ENCODE measurements at regions not wholly inside any gene's neighbourhood (a gene's known extent, or its start where the extent isn't known, plus 50 kb on each side); places are given as distances from the start of the nearest gene placed in this dataset.

DNA sequence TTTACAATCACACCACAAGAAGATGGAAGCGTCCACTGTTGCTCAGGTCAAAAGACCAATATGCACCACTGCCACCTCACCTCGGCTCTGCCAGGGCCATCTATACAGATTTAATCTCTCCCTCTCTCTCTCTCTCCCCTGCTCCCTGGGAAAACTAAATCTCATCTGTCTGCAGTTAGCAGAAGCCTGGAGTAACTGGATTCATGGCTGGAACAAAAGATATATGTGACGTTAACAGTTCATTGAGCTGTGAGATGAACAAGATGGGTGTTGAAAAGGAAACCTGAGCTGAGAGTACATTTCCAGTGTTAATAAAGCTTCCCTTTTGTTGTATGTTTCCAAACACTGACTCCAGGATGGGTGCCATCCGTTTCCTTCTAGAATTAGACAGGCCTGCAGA lies 369.7 kb downstream of the CDK5RAP2 start:
- Histone ChIP-seq H3K79me1 (replicated peaks; ENCODE audit: low read length, poor library complexity, severe bottlenecking) (no peaks in the 10 kb centered on the region), H2AFZ (ENCODE audit: low read depth, low read length) (no peak overlapping the region), H3K4ac (ENCODE audit: low read depth in 1 of 2, low read length in 2 of 2) (no peak overlapping the region)

DNA sequence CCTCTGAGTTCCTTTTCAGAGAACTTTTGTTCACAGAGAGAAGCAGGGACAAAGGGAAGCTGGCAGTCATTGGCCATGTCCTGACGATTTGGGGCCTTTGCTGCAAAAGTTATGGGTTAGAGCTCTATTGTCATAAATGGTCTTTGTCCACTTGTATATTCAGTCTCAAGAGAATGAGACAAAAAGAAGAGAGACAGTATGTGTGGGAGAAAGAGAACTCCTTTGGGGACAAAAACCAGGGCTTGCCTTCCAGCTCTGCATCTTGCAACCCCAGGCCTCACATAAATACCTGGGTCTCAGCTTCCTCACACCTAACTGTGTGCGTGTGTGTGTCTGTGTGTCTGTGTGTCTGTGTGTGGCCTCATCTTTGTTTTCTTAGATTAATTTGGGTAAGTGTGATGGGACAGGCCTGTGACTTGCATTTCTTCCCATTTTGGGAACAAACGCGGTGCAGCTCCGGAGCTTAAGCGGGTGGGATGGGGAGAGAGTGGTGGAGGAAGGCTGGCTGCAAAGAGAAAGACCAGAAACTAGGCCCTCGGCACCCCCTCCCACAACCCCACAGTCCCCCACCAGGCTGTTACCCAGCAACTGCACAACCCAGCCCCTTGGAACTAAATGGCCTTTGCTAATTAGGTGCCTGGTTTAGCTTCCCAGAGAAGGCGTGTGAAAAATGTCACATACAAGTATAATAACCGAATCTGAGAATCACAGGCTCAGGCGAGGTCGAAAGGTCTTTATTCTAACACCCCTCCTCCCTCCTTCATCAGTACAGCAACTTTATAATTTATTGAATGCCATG lies 376.9 kb downstream of the CDK5RAP2 start:
- no peak overlapping the region for H3K4ac ChIP-seq (ENCODE audit: low read depth in 1 of 2, low read length in 2 of 2)
- WGBS = 41% methylated on average over 11 of the region's 11 CpGs
- H2BK15ac ChIP-seq (ENCODE audit: low read depth, poor library complexity, severe bottlenecking) = no peak overlapping the region
- no peak overlapping the region for H2BK5ac ChIP-seq (ENCODE audit: low read depth, low read length, poor library complexity, severe bottlenecking)
- no peak overlapping the region for H3K14ac ChIP-seq (ENCODE audit: low read length in 2 of 2)
- no peaks in the 10 kb centered on the region for H3K27me3 ChIP-seq (ENCODE audit: control insufficient read depth in 1 of 2, insufficient read depth in 1 of 2, low read length in 2 of 2)
- H3K9ac ChIP-seq (ENCODE audit: low read length) = no peak overlapping the region
- H3K4me2 ChIP-seq (ENCODE audit: low read length, poor library complexity, severe bottlenecking) = no peak overlapping the region
- no peak overlapping the region for H3K18ac ChIP-seq (ENCODE audit: low read depth in 1 of 2, low read length in 2 of 2)
- H3K79me1 ChIP-seq (replicated peaks; ENCODE audit: low read length, poor library complexity, severe bottlenecking) = no peaks in the 10 kb centered on the region
- H3K4me1 ChIP-seq (ENCODE audit: control insufficient read depth, insufficient read depth, low read depth, low read length) = no peaks in the 10 kb centered on the region
- H3K23ac ChIP-seq (ENCODE audit: low read length in 2 of 2) = no peak overlapping the region
- no peak overlapping the region for H2AFZ ChIP-seq (ENCODE audit: low read depth, low read length)
- no peak for DNase-seq
- no peaks in the 10 kb centered on the region for H3K9me3 ChIP-seq (ENCODE audit: control insufficient read depth, low read length)
- no peak overlapping the region for H4K8ac ChIP-seq (ENCODE audit: low read length)
- no peak overlapping the region for H2BK12ac ChIP-seq (ENCODE audit: low read length in 2 of 2)
- no peak overlapping the region for H2AK5ac ChIP-seq (ENCODE audit: low read length, severe bottlenecking)
- no peak overlapping the region for H2BK120ac ChIP-seq (ENCODE audit: low read depth, low read length)
- no peak overlapping the region for H3K27ac ChIP-seq (ENCODE audit: low read length, poor library complexity, severe bottlenecking)
- no peaks in the 10 kb centered on the region for H3K36me3 ChIP-seq (ENCODE audit: control insufficient read depth in 1 of 2, insufficient read depth in 2 of 2, low read depth in 1 of 2, low read length in 2 of 2)
- no peak overlapping the region for H4K91ac ChIP-seq (ENCODE audit: low read length)
- H3K4me3 ChIP-seq (ENCODE audit: insufficient read depth in 1 of 2, low read depth in 1 of 2, low read length in 2 of 2) = no peak overlapping the region

More for the DNA sequence above, 369.7 kb downstream of the CDK5RAP2 start:
- H2BK5ac ChIP-seq (ENCODE audit: low read depth, low read length, poor library complexity, severe bottlenecking) = no peak overlapping the region
- no peak overlapping the region for H3K9ac ChIP-seq (ENCODE audit: low read length)
- H2BK15ac ChIP-seq (ENCODE audit: low read depth, poor library complexity, severe bottlenecking) = no peak overlapping the region
- H3K23ac ChIP-seq (ENCODE audit: low read length in 2 of 2) = no peak overlapping the region
- H2BK120ac ChIP-seq (ENCODE audit: low read depth, low read length) = no peak overlapping the region
- no peak overlapping the region for H4K8ac ChIP-seq (ENCODE audit: low read length)
- no peak overlapping the region for H3K4me3 ChIP-seq (ENCODE audit: insufficient read depth in 1 of 2, low read depth in 1 of 2, low read length in 2 of 2)
- H3K4me1 ChIP-seq (ENCODE audit: control insufficient read depth, insufficient read depth, low read depth, low read length) = no peaks in the 10 kb centered on the region
- H4K91ac ChIP-seq (ENCODE audit: low read length) = no peak overlapping the region
- no peaks in the 10 kb centered on the region for H3K9me3 ChIP-seq (ENCODE audit: control insufficient read depth, low read length)
- no peak overlapping the region for H3K14ac ChIP-seq (ENCODE audit: low read length in 2 of 2)
- H3K4me2 ChIP-seq (ENCODE audit: low read length, poor library complexity, severe bottlenecking) = no peak overlapping the region
- no peak overlapping the region for H3K18ac ChIP-seq (ENCODE audit: low read depth in 1 of 2, low read length in 2 of 2)
- peaks cover 0 to 4% of the 10 kb centered on the region in 2 experiments for H3K27me3 ChIP-seq (ENCODE audit: control insufficient read depth in 1 of 2, insufficient read depth in 1 of 2, low read length in 2 of 2)
- no peak overlapping the region for H2BK12ac ChIP-seq (ENCODE audit: low read length in 2 of 2)
- 63% methylated on average over 4 of the region's 4 CpGs for WGBS
- H3K27ac ChIP-seq (ENCODE audit: low read length, poor library complexity, severe bottlenecking) = no peak overlapping the region
- H2AK5ac ChIP-seq (ENCODE audit: low read length, severe bottlenecking) = no peak overlapping the region
- H3K36me3 ChIP-seq (ENCODE audit: control insufficient read depth in 1 of 2, insufficient read depth in 2 of 2, low read depth in 1 of 2, low read length in 2 of 2) = no peaks in the 10 kb centered on the region
- no peak for DNase-seq

DNA sequence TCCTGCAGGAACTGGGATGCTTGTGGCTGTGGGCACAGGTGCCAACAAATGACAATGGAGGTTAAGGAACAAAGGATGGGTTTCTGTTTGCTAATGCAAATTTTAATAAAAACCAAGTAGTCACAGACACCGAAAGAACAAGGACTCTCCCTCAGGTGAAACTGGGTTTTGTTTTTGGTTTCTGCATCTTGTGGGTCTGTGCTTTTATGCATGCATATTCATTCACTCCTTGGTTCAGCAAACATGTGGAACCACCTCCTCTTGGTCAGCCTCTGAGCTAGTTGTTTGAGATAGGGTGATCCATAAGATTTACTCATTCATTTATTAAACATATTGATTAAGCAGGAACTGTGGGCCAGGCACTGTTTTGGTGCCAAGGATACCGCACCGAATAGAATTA lies 381.9 kb downstream of the CDK5RAP2 start:
- H4K91ac ChIP-seq (ENCODE audit: low read length) = no peak overlapping the region
- H2BK15ac ChIP-seq (ENCODE audit: low read depth, poor library complexity, severe bottlenecking) = no peak overlapping the region
- no peak overlapping the region for H3K4me2 ChIP-seq (ENCODE audit: low read length, poor library complexity, severe bottlenecking)
- no peak overlapping the region for H3K4ac ChIP-seq (ENCODE audit: low read depth in 1 of 2, low read length in 2 of 2)
- no peak for DNase-seq
- H2AK5ac ChIP-seq (ENCODE audit: low read length, severe bottlenecking) = no peak overlapping the region
- no peak overlapping the region for H2BK12ac ChIP-seq (ENCODE audit: low read length in 2 of 2)
- no peak overlapping the region for H2AFZ ChIP-seq (ENCODE audit: low read depth, low read length)
- H4K8ac ChIP-seq (ENCODE audit: low read length) = no peak overlapping the region
- H2BK120ac ChIP-seq (ENCODE audit: low read depth, low read length) = no peak overlapping the region
- no peaks in the 10 kb centered on the region for H3K79me1 ChIP-seq (replicated peaks; ENCODE audit: low read length, poor library complexity, severe bottlenecking)
- H3K4me3 ChIP-seq (ENCODE audit: insufficient read depth in 1 of 2, low read depth in 1 of 2, low read length in 2 of 2) = no peak overlapping the region
- H3K36me3 ChIP-seq (ENCODE audit: control insufficient read depth in 1 of 2, insufficient read depth in 2 of 2, low read depth in 1 of 2, low read length in 2 of 2) = no peaks in the 10 kb centered on the region
- H3K14ac ChIP-seq (ENCODE audit: low read length in 2 of 2) = no peak overlapping the region
- no peaks in the 10 kb centered on the region for H3K27me3 ChIP-seq (ENCODE audit: control insufficient read depth in 1 of 2, insufficient read depth in 1 of 2, low read length in 2 of 2)
- H3K9me3 ChIP-seq (ENCODE audit: control insufficient read depth, low read length) = no peaks in the 10 kb centered on the region
- H3K4me1 ChIP-seq (ENCODE audit: control insufficient read depth, insufficient read depth, low read depth, low read length) = no peaks in the 10 kb centered on the region
- 97% methylated on average over 2 of the region's 3 CpGs for WGBS
- H3K18ac ChIP-seq (ENCODE audit: low read depth in 1 of 2, low read length in 2 of 2) = no peak overlapping the region
- no peak overlapping the region for H3K9ac ChIP-seq (ENCODE audit: low read length)
- no peak overlapping the region for H2BK5ac ChIP-seq (ENCODE audit: low read depth, low read length, poor library complexity, severe bottlenecking)
- no peak overlapping the region for H3K27ac ChIP-seq (ENCODE audit: low read length, poor library complexity, severe bottlenecking)
- no peak overlapping the region for H3K23ac ChIP-seq (ENCODE audit: low read length in 2 of 2)

DNA sequence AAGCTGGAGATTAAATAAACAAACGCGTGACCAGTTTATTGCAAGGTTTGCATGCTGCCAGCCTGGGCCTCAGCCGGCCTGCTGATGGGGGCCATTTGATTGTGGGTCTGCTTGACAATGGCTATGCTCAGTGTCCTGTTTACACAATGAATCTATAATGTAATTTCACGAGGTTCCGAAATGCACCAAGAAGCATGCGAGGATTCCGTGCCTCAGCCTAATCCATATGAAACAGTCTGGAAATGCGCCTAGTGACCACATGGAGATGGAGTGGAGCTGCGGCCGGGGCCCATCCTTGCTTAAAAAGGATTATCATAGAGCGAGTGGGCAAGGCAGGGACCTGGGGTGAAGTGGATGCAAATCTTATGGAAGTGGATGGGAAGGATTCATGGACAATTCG lies 382.4 kb downstream of the CDK5RAP2 start:
- no peak overlapping the region for H4K8ac ChIP-seq (ENCODE audit: low read length)
- H3K4me3 ChIP-seq (ENCODE audit: insufficient read depth in 1 of 2, low read depth in 1 of 2, low read length in 2 of 2) = no peak overlapping the region
- H2BK120ac ChIP-seq (ENCODE audit: low read depth, low read length) = no peak overlapping the region
- no peak overlapping the region for H2AK5ac ChIP-seq (ENCODE audit: low read length, severe bottlenecking)
- H2AFZ ChIP-seq (ENCODE audit: low read depth, low read length) = no peak overlapping the region
- H3K4me1 ChIP-seq (ENCODE audit: control insufficient read depth, insufficient read depth, low read depth, low read length) = no peaks in the 10 kb centered on the region
- H3K9ac ChIP-seq (ENCODE audit: low read length) = no peak overlapping the region
- no peak overlapping the region for H2BK15ac ChIP-seq (ENCODE audit: low read depth, poor library complexity, severe bottlenecking)
- H3K36me3 ChIP-seq (ENCODE audit: control insufficient read depth in 1 of 2, insufficient read depth in 2 of 2, low read depth in 1 of 2, low read length in 2 of 2) = no peaks in the 10 kb centered on the region
- 73% methylated on average over 12 of the region's 12 CpGs for WGBS
- H3K79me1 ChIP-seq (replicated peaks; ENCODE audit: low read length, poor library complexity, severe bottlenecking) = no peaks in the 10 kb centered on the region
- H2BK12ac ChIP-seq (ENCODE audit: low read length in 2 of 2) = no peak overlapping the region
- no peaks in the 10 kb centered on the region for H3K9me3 ChIP-seq (ENCODE audit: control insufficient read depth, low read length)
- H3K27ac ChIP-seq (ENCODE audit: low read length, poor library complexity, severe bottlenecking) = no peak overlapping the region
- H3K18ac ChIP-seq (ENCODE audit: low read depth in 1 of 2, low read length in 2 of 2) = no peak overlapping the region
- DNase-seq = no peak
- no peak overlapping the region for H3K4me2 ChIP-seq (ENCODE audit: low read length, poor library complexity, severe bottlenecking)
- H3K27me3 ChIP-seq (ENCODE audit: control insufficient read depth in 1 of 2, insufficient read depth in 1 of 2, low read length in 2 of 2) = no peaks in the 10 kb centered on the region
- H3K4ac ChIP-seq (ENCODE audit: low read depth in 1 of 2, low read length in 2 of 2) = no peak overlapping the region
- no peak overlapping the region for H4K91ac ChIP-seq (ENCODE audit: low read length)
- no peak overlapping the region for H2BK5ac ChIP-seq (ENCODE audit: low read depth, low read length, poor library complexity, severe bottlenecking)
- H3K23ac ChIP-seq (ENCODE audit: low read length in 2 of 2) = no peak overlapping the region
- no peak overlapping the region for H3K14ac ChIP-seq (ENCODE audit: low read length in 2 of 2)

All from mesenchymal stem cell (in vitro differentiated cells and primary cell).